ENCODE measurements at regions not wholly inside any gene's neighbourhood (a gene's known extent, or its start where the extent isn't known, plus 50 kb on each side); places are given as distances from the start of the nearest gene placed in this dataset.

DNA sequence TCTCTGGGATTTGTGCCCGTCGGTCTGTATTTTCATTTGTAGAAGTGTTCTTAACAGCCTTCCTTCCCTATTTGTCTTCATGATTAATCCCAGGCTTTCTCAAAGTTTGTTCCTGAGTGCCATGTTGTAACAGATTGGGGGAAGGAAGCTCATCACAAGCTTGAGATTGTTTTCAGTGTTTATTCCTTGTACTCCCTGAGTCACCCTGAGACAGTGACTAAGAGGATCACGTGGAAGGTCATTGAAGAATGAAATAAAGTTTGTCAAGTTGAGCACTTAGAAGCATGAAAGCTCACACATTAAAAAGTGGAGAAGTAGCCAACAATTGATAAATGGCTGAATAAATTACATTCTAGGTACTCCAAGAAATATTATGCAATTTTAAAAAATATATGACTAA lies 153.5 kb upstream of the FAM241A start:
- TF ChIP-seq, protein P1, sequence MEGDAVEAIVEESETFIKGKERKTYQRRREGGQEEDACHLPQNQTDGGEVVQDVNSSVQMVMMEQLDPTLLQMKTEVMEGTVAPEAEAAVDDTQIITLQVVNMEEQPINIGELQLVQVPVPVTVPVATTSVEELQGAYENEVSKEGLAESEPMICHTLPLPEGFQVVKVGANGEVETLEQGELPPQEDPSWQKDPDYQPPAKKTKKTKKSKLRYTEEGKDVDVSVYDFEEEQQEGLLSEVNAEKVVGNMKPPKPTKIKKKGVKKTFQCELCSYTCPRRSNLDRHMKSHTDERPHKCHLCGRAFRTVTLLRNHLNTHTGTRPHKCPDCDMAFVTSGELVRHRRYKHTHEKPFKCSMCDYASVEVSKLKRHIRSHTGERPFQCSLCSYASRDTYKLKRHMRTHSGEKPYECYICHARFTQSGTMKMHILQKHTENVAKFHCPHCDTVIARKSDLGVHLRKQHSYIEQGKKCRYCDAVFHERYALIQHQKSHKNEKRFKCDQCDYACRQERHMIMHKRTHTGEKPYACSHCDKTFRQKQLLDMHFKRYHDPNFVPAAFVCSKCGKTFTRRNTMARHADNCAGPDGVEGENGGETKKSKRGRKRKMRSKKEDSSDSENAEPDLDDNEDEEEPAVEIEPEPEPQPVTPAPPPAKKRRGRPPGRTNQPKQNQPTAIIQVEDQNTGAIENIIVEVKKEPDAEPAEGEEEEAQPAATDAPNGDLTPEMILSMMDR (IDR thresholded peaks at IDR 0.05; ENCODE audit: low read depth, low read length) = no peak
- H3K27ac ChIP-seq = peak overlapping the region; percentile 84
- H3K9me3 ChIP-seq (ENCODE audit: severe bottlenecking) = no peaks in the 10 kb centered on the region
- peak overlapping the region; percentile 14 for H3K4me3 ChIP-seq (ENCODE audit: low read depth, low read length)
- no peaks in the 10 kb centered on the region for H3K27me3 ChIP-seq (ENCODE audit: insufficient read depth, low read depth, severe bottlenecking)
- DNase-seq = peak; percentile 18
- no peaks in the 10 kb centered on the region for H3K36me3 ChIP-seq

DNA sequence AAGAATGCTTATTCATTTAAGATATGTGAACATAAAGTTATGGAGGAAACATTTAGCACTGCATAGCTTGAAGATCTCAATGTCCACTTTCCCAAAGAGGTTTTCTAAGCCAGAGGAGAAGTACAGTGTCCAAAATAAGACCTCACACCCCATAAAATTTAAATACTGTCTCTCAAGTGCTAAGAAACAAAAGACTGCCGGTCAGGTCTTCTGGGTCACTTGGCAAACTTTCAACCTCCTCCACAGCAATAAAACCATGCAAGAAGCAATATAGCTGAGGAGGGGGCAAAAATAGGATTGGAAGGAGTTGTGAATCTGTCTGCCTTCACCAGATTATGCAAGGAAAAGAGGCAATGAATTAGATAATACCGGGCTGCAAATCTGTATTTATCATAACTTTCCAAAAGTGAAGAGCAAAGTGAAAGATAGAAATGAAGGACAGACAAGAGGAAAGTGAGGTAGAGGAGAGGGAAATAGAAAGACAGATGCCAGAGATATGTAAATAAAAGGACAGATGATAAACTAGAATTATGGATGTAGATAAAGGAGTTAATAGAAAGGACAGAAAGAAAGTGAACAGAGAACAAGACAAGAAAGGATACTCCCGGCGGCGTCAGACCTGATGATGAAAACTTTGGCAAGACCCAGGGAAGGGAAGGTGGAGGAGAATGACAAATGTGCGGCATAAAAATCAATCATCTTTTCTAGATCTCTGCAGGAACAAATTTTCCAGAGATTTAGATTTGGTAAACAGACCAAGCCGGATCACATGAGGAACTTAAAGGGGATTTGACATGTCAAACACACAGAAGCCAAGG lies 152.7 kb upstream of the FAM241A start:
- Histone ChIP-seq H3K36me3 (no peaks in the 10 kb centered on the region), H3K9me3 (ENCODE audit: severe bottlenecking) (no peaks in the 10 kb centered on the region), H3K27ac (peak overlapping the region; percentile 84), H3K27me3 (ENCODE audit: insufficient read depth, low read depth, severe bottlenecking) (no peaks in the 10 kb centered on the region), H3K4me3 (ENCODE audit: low read depth, low read length) (no peak overlapping the region)
- TF ChIP-seq, protein P1 (IDR thresholded peaks at IDR 0.05; ENCODE audit: low read depth, low read length) = no peak
- no peak for DNase-seq

DNA sequence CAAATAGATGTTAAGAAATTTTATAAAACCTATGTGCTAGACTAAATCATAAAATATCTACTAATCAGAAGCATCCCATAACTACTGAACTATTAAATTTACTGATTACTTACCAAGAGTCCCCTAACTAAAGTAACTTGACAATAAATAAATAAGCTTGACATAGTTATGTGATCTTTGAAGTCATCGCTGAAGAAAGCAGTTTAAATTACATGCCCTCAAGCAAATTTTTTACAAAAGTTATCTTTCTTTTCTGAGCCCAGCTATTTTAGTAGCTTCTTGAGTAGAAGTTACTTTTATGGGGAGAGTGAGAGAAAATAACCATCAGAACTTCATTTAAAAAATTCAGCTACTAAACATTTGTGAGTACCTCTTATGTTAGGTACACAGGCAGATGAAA lies 150.9 kb upstream of the FAM241A start:
- Histone ChIP-seq H3K9me3 (ENCODE audit: severe bottlenecking) (no peaks in the 10 kb centered on the region), H3K36me3 (no peaks in the 10 kb centered on the region), H3K27me3 (ENCODE audit: insufficient read depth, low read depth, severe bottlenecking) (no peaks in the 10 kb centered on the region), H3K27ac (no peak overlapping the region), H3K4me3 (ENCODE audit: low read depth, low read length) (no peak overlapping the region)
- no peak for DNase-seq
- TF ChIP-seq, protein P1 (IDR thresholded peaks at IDR 0.05; ENCODE audit: low read depth, low read length) = no peak

DNA sequence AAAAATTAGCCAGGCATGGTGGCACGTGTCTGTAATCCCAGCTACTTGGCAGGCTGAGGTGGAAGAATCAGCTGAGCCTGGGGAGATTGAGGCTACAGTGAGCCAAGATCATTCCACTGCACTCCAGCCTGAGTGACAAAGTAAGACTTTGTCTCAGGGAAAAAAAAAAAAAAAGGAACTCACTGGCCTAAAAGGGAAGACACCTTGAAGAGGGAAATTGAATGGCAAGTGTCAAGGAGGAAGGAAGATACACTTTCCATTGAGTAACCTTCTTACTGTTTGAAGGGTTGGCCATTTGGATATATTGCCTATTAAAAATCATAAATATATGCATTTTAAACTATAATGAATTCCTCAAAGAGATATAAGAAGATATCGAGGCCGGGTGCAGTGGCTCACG lies 147.5 kb upstream of the FAM241A start:
- H3K27me3 ChIP-seq (ENCODE audit: insufficient read depth, low read depth, severe bottlenecking) = no peaks in the 10 kb centered on the region

DNA sequence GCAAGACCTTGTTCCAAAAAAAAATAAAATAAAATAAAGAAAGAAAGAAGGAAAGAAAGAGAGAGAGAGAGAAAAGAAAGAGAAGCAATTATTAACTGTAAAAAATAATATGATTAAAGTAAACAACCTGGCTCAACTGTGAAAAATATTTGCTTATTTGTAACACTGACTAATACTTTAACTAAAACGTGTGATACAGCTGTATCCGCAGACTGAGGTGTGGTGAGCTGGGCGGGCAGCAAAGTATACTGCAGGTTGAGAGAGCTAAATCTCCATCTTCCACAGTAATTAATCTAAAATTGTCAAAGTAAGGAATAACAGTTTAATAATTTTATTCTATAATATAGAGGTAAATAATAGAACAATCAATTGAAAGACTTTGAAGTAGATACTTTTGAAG lies 145.5 kb upstream of the FAM241A start:
- no peak overlapping the region for H3K4me3 ChIP-seq (ENCODE audit: low read depth, low read length)
- DNase-seq = no peak
- H3K9me3 ChIP-seq (ENCODE audit: severe bottlenecking) = no peaks in the 10 kb centered on the region
- H3K27me3 ChIP-seq (ENCODE audit: insufficient read depth, low read depth, severe bottlenecking) = no peaks in the 10 kb centered on the region
- H3K36me3 ChIP-seq = no peaks in the 10 kb centered on the region
- H3K27ac ChIP-seq = no peak overlapping the region
- TF ChIP-seq, protein P1 (IDR thresholded peaks at IDR 0.05; ENCODE audit: low read depth, low read length) = no peak

More for the DNA sequence above, 147.5 kb upstream of the FAM241A start:
- H3K9me3 ChIP-seq (ENCODE audit: severe bottlenecking) = no peaks in the 10 kb centered on the region
- no peak overlapping the region for H3K4me3 ChIP-seq (ENCODE audit: low read depth, low read length)
- TF ChIP-seq, protein P1 (IDR thresholded peaks at IDR 0.05; ENCODE audit: low read depth, low read length) = no peak
- no peak for DNase-seq
- H3K27ac ChIP-seq = no peak overlapping the region
- no peaks in the 10 kb centered on the region for H3K36me3 ChIP-seq

DNA sequence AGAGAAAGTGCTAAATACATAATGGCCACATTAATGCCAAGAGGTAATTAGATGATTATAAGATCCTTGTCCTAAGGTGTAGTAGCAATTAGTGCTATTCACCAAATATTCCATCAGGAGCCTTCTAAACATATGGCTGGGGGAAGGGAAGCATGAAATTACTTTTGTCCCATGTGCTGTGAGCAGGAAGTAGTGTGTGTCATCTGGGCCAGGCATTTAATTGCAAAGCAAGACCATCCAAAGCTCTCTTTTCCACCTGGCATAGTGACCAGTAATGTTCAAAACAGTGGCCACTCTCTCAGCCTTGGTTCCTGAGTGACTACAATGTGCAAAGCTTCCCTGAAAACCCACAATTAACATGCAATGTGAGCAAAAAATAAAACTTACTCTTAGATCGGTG lies 144.2 kb upstream of the FAM241A start:
- Histone ChIP-seq H3K9me3 (ENCODE audit: severe bottlenecking) (no peaks in the 10 kb centered on the region), H3K27ac (peak overlapping the region; percentile 66), H3K4me3 (ENCODE audit: low read depth, low read length) (no peak overlapping the region), H3K27me3 (ENCODE audit: insufficient read depth, low read depth, severe bottlenecking) (no peaks in the 10 kb centered on the region), H3K36me3 (no peaks in the 10 kb centered on the region)
- DNase-seq = no peak
- TF ChIP-seq, protein P1 (IDR thresholded peaks at IDR 0.05; ENCODE audit: low read depth, low read length) = no peak

Measured in WERI-Rb-1 (cell line).